HG03342 (cell line): ENCODE measurements at regions not wholly inside any gene's neighbourhood (a gene's known extent, or its start where the extent isn't known, plus 50 kb on each side); places are given as distances from the start of the nearest gene placed in this dataset.

Experiments used
- ATAC-seq: cut with Tn5 transposase; IDR thresholded peaks from one replicate; pipeline ENCODE4 v1.9.1; 2021; ENCODE audit warnings: mild to moderate bottlenecking, moderate library complexity; ENCODE audit not compliant: unreplicated experiment

- no peak for ATAC-seq
Measured at GRCh38 chr2:54388076-54388475, 68.1 kb upstream of the SPTBN1 start.

- no peak for ATAC-seq
Measured at GRCh38 chr2:54392555-54393324, 63.4 kb upstream of the SPTBN1 start.

- peak; percentile 82 for ATAC-seq
Measured at GRCh38 chr2:54394392-54394791, 61.7 kb upstream of the SPTBN1 start.

DNA sequence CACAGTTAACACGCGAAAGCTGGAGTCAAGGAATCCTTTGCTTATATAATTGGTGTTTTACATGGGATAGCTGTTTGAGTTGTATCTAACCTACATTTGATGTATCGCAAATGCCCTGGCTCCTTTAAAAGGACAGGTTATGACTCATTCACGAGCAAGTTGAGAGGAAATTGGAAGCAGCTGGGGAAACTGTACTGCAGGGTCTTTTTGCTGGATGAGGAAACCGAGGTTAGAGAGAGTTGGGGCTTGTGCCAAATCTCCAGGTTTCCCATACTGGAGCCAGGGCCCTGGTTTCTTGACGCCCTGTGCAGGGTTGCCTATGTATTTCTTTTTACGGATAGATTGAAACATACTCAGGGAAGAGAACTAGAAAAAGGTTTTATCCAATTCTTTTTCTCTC lies 60.0 kb upstream of the SPTBN1 start:
- ATAC-seq = no peak

DNA sequence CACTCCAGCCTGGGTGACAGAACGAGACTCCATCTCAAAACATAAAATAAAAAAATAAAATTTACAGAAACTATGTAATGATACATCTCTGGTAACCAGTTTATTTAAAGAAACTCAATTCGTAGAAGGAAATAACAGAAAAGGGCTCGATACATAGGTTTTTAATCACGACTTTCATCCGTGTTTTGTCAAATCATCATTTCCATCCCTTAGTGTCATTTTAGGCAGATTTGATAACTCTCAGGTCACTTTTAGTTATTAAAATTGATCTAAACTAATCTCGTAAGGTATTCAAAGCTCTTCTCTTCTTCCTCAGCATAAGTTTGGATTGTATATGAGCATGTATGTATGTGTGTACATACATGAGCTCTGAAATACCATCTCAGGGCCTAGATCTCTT lies 59.3 kb upstream of the SPTBN1 start:
- no peak for ATAC-seq

DNA sequence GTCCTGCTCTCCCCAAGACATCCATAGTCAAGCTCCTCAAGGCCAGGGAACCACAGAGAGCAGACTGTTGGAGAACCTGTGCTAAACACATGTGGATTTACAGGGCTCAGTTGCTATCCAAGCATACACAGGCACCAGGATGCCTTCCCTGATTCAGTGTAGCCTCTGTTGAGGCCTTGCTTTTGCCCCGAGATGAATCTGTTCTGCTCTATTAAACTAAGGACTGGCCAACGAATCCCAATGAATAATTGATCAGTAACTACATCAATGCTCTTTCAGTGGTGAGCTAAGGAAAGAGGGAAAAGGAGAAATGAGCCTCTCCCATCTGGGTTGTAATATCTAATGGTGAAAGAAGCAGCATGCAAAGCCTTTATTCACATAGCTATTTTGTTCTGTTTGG lies 58.7 kb upstream of the SPTBN1 start:
- no peak for ATAC-seq

DNA sequence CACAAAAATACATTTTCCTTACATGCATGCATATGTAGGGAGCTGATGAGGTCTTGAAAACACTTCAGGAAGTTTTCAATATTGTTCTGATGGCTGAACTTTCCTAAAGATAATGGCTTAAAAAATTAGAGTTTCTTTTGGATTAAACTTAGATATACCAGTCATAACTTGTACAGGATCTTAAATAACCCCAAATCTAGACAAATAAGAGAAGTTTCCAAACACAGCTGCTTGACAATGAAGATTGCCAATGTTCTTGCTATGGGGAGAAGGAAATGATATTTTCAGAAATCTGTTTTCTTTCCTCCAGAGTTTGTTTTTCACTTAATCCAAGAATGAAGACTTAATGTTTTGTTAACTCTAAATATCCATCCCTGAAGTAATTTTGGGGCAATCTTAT lies 54.6 kb upstream of the SPTBN1 start:
- no peak for ATAC-seq

DNA sequence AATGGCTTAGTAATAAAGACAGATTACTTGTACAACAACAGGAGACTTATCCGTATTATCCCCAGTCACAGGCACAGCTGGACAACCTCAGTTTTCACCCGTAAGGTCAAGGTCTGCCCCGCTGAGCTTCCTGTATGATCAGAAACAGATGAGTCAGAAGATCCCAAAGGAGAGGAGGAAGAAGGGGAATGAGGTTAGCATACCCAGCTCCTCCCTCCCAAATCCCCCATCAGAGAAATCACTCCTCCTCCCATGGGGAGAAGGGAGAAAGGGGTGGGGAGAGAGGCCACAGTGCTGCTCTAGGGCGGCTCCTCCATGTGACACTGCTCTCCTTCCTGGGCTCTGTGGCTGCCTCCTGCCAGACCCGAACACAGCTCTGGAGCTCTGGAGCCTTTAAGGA lies 53.8 kb upstream of the SPTBN1 start:
- ATAC-seq = no peak

DNA sequence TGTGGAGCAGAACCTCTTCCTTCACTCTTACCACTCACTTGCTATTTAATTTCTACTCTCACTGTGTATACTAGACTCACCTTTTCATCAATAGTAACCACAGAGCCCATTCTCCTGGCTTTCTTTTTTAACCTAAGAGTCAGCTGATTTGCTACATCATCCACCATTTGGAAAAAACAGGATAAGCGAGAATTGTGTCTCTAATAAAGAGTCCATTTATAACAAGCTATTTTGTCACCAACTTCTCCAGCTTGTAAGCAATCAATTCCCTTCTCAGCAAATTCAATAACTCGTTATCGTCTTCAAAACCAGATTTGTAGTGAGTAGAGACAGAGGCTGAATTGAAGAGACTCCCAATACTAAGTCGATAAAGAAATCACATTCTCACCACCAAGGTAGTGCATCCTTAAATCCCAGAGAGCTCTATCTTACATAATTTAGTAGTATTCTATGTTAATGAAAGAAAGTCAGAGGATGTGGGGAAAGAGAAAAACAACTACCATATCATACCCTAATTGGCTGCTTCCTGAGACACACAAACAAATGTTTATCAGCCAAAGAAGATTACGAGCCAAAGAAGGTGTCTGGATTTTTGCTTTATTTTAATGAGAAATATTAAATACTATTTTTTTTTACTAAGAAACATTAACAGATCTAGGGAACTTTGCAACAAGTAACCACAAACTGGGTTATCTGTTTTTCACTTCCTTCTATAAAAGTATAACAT lies 52.5 kb upstream of the SPTBN1 start:
- no peak for ATAC-seq

GRCh38 chr2:54404270-54404669 lies 51.9 kb upstream of the SPTBN1 start:
- no peak for ATAC-seq

DNA sequence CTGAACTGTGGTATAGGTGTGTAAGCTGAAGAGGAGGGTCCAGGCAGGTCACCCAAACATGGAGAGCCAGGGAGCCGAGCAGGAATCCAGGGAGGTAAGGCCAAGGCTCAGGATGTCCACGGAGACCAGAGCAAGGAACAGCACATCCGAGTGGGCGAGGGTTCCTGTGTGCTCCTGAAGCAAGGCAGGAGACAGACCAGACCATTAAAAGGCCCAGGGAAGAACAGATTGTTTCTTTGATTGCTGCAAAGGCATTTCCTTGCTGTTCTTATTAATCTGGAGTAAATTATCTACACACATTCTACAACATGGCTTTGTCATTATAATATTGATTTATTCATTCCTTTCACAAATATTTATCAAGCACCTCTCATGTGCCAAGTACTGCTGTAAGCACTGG lies 50.1 kb upstream of the SPTBN1 start:
- ATAC-seq = no peak
